22Rv1 (cell line): ENCODE measurements at regions not wholly inside any gene's neighbourhood (a gene's known extent, or its start where the extent isn't known, plus 50 kb on each side); places are given as distances from the start of the nearest gene placed in this dataset.

Experiments used
- CTCF ChIP-seq: fragments of 450-650 bp; IDR thresholded peaks from 2 replicates; pipeline ENCODE4 v1.5.1; 2017; ENCODE audit warnings: mild to moderate bottlenecking
- ZFX ChIP-seq: fragments of 450-650 bp; IDR thresholded peaks from 2 replicates; pipeline ENCODE4 v1.6.1; 2017; ENCODE audit warnings: antibody characterized with exemption, borderline replicate concordance

GRCh38 chr4:26253968-26254367 is 66.8 kb upstream of the RBPJ start:
- no peak for TF ChIP-seq CTCF
- TF ChIP-seq ZFX = no peak
